ENCODE measurements at regions not wholly inside any gene's neighbourhood (a gene's known extent, or its start where the extent isn't known, plus 50 kb on each side); places are given as distances from the start of the nearest gene placed in this dataset.

- TF ChIP-seq, protein P1, sequence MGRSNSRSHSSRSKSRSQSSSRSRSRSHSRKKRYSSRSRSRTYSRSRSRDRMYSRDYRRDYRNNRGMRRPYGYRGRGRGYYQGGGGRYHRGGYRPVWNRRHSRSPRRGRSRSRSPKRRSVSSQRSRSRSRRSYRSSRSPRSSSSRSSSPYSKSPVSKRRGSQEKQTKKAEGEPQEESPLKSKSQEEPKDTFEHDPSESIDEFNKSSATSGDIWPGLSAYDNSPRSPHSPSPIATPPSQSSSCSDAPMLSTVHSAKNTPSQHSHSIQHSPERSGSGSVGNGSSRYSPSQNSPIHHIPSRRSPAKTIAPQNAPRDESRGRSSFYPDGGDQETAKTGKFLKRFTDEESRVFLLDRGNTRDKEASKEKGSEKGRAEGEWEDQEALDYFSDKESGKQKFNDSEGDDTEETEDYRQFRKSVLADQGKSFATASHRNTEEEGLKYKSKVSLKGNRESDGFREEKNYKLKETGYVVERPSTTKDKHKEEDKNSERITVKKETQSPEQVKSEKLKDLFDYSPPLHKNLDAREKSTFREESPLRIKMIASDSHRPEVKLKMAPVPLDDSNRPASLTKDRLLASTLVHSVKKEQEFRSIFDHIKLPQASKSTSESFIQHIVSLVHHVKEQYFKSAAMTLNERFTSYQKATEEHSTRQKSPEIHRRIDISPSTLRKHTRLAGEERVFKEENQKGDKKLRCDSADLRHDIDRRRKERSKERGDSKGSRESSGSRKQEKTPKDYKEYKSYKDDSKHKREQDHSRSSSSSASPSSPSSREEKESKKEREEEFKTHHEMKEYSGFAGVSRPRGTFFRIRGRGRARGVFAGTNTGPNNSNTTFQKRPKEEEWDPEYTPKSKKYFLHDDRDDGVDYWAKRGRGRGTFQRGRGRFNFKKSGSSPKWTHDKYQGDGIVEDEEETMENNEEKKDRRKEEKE (IDR thresholded peaks at IDR 0.05): no peak
- TF ChIP-seq BRCA1 (IDR thresholded peaks at IDR 0.05; ENCODE audit: low read depth, low read length) (no peak), MEF2B (IDR thresholded peaks at IDR 0.05; ENCODE audit: partially characterized antibody, poor library complexity, severe bottlenecking) (peak; percentile 98), SKIL (IDR thresholded peaks at IDR 0.05; ENCODE audit: low read depth, poor library complexity, severe bottlenecking) (peak; percentile 92), BCL11A (IDR thresholded peaks at IDR 0.05; ENCODE audit: low read depth, low read length) (peak; percentile 92), MTA2 (IDR thresholded peaks at IDR 0.05; ENCODE audit: low read depth) (peak; percentile 95), KLF5 (IDR thresholded peaks at IDR 0.05; ENCODE audit: partially characterized antibody) (peak; percentile 85), NR2C2 (IDR thresholded peaks at IDR 0.05; ENCODE audit: borderline replicate concordance, control insufficient read depth, insufficient read length, low read depth) (no peak), YY1 (IDR thresholded peaks at IDR 0.05; ENCODE audit: low read depth, low read length) (peak; percentile 53; the same call in 1 of the 2 replicates), SREBF1 (IDR thresholded peaks at IDR 0.05; ENCODE audit: low read length) (no peak; the same call in 1 of the 2 replicates), RCOR1 (conservative IDR thresholded peaks at IDR 0.05; ENCODE audit: low read depth, low read length) (no peak; the same call in 1 of the 2 replicates), ZNF274 (IDR thresholded peaks at IDR 0.05; ENCODE audit: insufficient read depth, insufficient read length) (no peak), ESRRA (IDR thresholded peaks at IDR 0.05; ENCODE audit: low read length) (no peak), E4F1 (IDR thresholded peaks at IDR 0.05; ENCODE audit: borderline replicate concordance, partially characterized antibody) (no peak), IKZF2 (IDR thresholded peaks at IDR 0.05) (peak; percentile 98), RELA (IDR thresholded peaks at IDR 0.05; ENCODE audit: borderline replicate concordance, partially characterized antibody) (peak; percentile 98)
- TF ChIP-seq, protein P2, sequence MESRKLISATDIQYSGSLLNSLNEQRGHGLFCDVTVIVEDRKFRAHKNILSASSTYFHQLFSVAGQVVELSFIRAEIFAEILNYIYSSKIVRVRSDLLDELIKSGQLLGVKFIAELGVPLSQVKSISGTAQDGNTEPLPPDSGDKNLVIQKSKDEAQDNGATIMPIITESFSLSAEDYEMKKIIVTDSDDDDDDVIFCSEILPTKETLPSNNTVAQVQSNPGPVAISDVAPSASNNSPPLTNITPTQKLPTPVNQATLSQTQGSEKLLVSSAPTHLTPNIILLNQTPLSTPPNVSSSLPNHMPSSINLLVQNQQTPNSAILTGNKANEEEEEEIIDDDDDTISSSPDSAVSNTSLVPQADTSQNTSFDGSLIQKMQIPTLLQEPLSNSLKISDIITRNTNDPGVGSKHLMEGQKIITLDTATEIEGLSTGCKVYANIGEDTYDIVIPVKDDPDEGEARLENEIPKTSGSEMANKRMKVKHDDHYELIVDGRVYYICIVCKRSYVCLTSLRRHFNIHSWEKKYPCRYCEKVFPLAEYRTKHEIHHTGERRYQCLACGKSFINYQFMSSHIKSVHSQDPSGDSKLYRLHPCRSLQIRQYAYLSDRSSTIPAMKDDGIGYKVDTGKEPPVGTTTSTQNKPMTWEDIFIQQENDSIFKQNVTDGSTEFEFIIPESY (IDR thresholded peaks at IDR 0.05): peak; percentile 68
- TF ChIP-seq, protein P3, sequence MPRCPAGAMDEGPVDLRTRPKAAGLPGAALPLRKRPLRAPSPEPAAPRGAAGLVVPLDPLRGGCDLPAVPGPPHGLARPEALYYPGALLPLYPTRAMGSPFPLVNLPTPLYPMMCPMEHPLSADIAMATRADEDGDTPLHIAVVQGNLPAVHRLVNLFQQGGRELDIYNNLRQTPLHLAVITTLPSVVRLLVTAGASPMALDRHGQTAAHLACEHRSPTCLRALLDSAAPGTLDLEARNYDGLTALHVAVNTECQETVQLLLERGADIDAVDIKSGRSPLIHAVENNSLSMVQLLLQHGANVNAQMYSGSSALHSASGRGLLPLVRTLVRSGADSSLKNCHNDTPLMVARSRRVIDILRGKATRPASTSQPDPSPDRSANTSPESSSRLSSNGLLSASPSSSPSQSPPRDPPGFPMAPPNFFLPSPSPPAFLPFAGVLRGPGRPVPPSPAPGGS (IDR thresholded peaks at IDR 0.05; ENCODE audit: borderline replicate concordance, insufficient read depth, low read depth, low read length, poor library complexity, severe bottlenecking): peak; percentile 92
Measured at GRCh38 chr5:116763987-116764866, 189.6 kb upstream of the SEMA6A start (continued).

Measured in GM12878 (cell line).